ENCODE measurements at regions not wholly inside any gene's neighbourhood (a gene's known extent, or its start where the extent isn't known, plus 50 kb on each side); places are given as distances from the start of the nearest gene placed in this dataset.

- TF ChIP-seq CTCF (IDR thresholded peaks at IDR 0.05; ENCODE audit: low read depth, low read length) (no peak), EZH2phosphoT487 (IDR thresholded peaks at IDR 0.05; ENCODE audit: low read depth) (no peak)
- Histone ChIP-seq H3K79me2 (ENCODE audit: low read length) (no peaks in the 10 kb centered on the region), H2AFZ (ENCODE audit: low read depth, low read length) (no peak overlapping the region), H3K27ac (ENCODE audit: low read length) (no peak overlapping the region), H3K27me3 (ENCODE audit: low read depth, low read length) (no peaks in the 10 kb centered on the region), H3K36me3 (replicated peaks; ENCODE audit: low read depth, low read length) (no peaks in the 10 kb centered on the region), H3K9me3 (ENCODE audit: insufficient read depth, low read length) (no peaks in the 10 kb centered on the region), H3K4me1 (ENCODE audit: low read length) (no peaks in the 10 kb centered on the region), H3K9ac (ENCODE audit: low read length) (no peak overlapping the region), H4K20me1 (ENCODE audit: insufficient read depth, low read length) (no peaks in the 10 kb centered on the region), H3K4me3 (ENCODE audit: low read length) (no peak overlapping the region), H3K4me2 (ENCODE audit: low read length) (no peak overlapping the region)
These were observed 193.4 kb downstream of the OMA1 start for GRCh38 chr1:58353168-58353567.

- Histone ChIP-seq H2AFZ (ENCODE audit: low read depth, low read length) (no peak overlapping the region), H3K9me3 (ENCODE audit: insufficient read depth, low read length) (no peaks in the 10 kb centered on the region), H4K20me1 (ENCODE audit: insufficient read depth, low read length) (no peaks in the 10 kb centered on the region), H3K4me3 (ENCODE audit: low read length) (no peak overlapping the region), H3K36me3 (replicated peaks; ENCODE audit: low read depth, low read length) (no peaks in the 10 kb centered on the region), H3K4me2 (ENCODE audit: low read length) (no peak overlapping the region), H3K27me3 (ENCODE audit: low read depth, low read length) (no peaks in the 10 kb centered on the region), H3K79me2 (ENCODE audit: low read length) (no peaks in the 10 kb centered on the region), H3K27ac (ENCODE audit: low read length) (no peak overlapping the region), H3K9ac (ENCODE audit: low read length) (no peak overlapping the region), H3K4me1 (ENCODE audit: low read length) (no peaks in the 10 kb centered on the region)
- TF ChIP-seq EZH2phosphoT487 (IDR thresholded peaks at IDR 0.05; ENCODE audit: low read depth) (no peak), CTCF (IDR thresholded peaks at IDR 0.05; ENCODE audit: low read depth, low read length) (no peak)
These were observed 193.9 kb downstream of the OMA1 start for GRCh38 chr1:58352476-58353092.

GRCh38 chr1:58346036-58346355 lies 200.5 kb downstream of the OMA1 start:
- no peaks in the 10 kb centered on the region for H3K9me3 ChIP-seq (ENCODE audit: insufficient read depth, low read length)
- no peak overlapping the region for H3K27ac ChIP-seq (ENCODE audit: low read length)
- H3K9ac ChIP-seq (ENCODE audit: low read length), result no peak overlapping the region
- H3K4me2 ChIP-seq (ENCODE audit: low read length), result no peak overlapping the region
- H3K79me2 ChIP-seq (ENCODE audit: low read length), result no peaks in the 10 kb centered on the region
- no peak overlapping the region for H2AFZ ChIP-seq (ENCODE audit: low read depth, low read length)
- H3K27me3 ChIP-seq (ENCODE audit: low read depth, low read length), result no peaks in the 10 kb centered on the region
- no peaks in the 10 kb centered on the region for H4K20me1 ChIP-seq (ENCODE audit: insufficient read depth, low read length)
- no peaks in the 10 kb centered on the region for H3K36me3 ChIP-seq (replicated peaks; ENCODE audit: low read depth, low read length)
- TF ChIP-seq EZH2phosphoT487 (IDR thresholded peaks at IDR 0.05; ENCODE audit: low read depth) (no peak), CTCF (IDR thresholded peaks at IDR 0.05; ENCODE audit: low read depth, low read length) (no peak)
- no peaks in the 10 kb centered on the region for H3K4me1 ChIP-seq (ENCODE audit: low read length)
- H3K4me3 ChIP-seq (ENCODE audit: low read length), result no peak overlapping the region

GRCh38 chr1:58345215-58346035 lies 201.1 kb downstream of the OMA1 start:
- Histone ChIP-seq H3K79me2 (ENCODE audit: low read length) (no peaks in the 10 kb centered on the region), H4K20me1 (ENCODE audit: insufficient read depth, low read length) (no peaks in the 10 kb centered on the region), H3K4me2 (ENCODE audit: low read length) (no peak overlapping the region), H3K27me3 (ENCODE audit: low read depth, low read length) (no peaks in the 10 kb centered on the region), H3K9me3 (ENCODE audit: insufficient read depth, low read length) (no peaks in the 10 kb centered on the region), H3K4me3 (ENCODE audit: low read length) (no peak overlapping the region), H2AFZ (ENCODE audit: low read depth, low read length) (no peak overlapping the region), H3K36me3 (replicated peaks; ENCODE audit: low read depth, low read length) (no peaks in the 10 kb centered on the region), H3K27ac (ENCODE audit: low read length) (no peak overlapping the region), H3K4me1 (ENCODE audit: low read length) (no peaks in the 10 kb centered on the region), H3K9ac (ENCODE audit: low read length) (no peak overlapping the region)
- TF ChIP-seq CTCF (IDR thresholded peaks at IDR 0.05; ENCODE audit: low read depth, low read length) (no peak), EZH2phosphoT487 (IDR thresholded peaks at IDR 0.05; ENCODE audit: low read depth) (no peak)
